ENCODE measurements at regions not wholly inside any gene's neighbourhood (a gene's known extent, or its start where the extent isn't known, plus 50 kb on each side); places are given as distances from the start of the nearest gene placed in this dataset.

- TF ChIP-seq MAX (IDR thresholded peaks at IDR 0.05) = no peak
- no peak for TF ChIP-seq RFX5 (IDR thresholded peaks at IDR 0.05)
- TF ChIP-seq RNF2 (IDR thresholded peaks at IDR 0.05; ENCODE audit: borderline replicate concordance, low read depth) = no peak
- TF ChIP-seq E2F6 (IDR thresholded peaks at IDR 0.05; ENCODE audit: borderline replicate concordance, low read depth) = no peak
- TF ChIP-seq CHD2 (IDR thresholded peaks at IDR 0.05; ENCODE audit: low read length, partially characterized antibody) = no peak
These were observed 60.4 kb downstream of the SMUG1 start (continued) for GRCh38 chr12:54128416-54128815.

GRCh38 chr12:54129028-54129903 lies 59.5 kb downstream of the SMUG1 start:
- POLR2A ChIA-PET = no interaction called here
- WGBS (ENCODE audit: missing lambda C conversion rate) = 81% methylated on average over 17 of the region's 20 CpGs
- CTCF ChIA-PET = interaction anchor here (0.8 kb wide), 1 partner anchor 68 kb away, joined by 3 read pairs; no protein-coding TSS in a partner anchor

More at GRCh38 chr12:54129028-54129903, 59.5 kb downstream of the SMUG1 start:
- H3K4me3 ChIP-seq = no peak overlapping the region
- no peak overlapping the region for H3K27ac ChIP-seq
- H3K4me2 ChIP-seq = no peak overlapping the region
- no peaks in the 10 kb centered on the region for H3K4me1 ChIP-seq
- ATAC-seq (no peak), FAIRE-seq (no peak), DNase-seq (ENCODE audit: low read depth in 1 of 2, low spot score in 1 of 2) (no peak)
- TF ChIP-seq HDAC2 (IDR thresholded peaks at IDR 0.05) (no peak), FOSB (CRISPR knock-in tag; IDR thresholded peaks at IDR 0.05) (no peak), GATA3 (IDR thresholded peaks at IDR 0.05; ENCODE audit: borderline replicate concordance) (no peak), EHF (CRISPR knock-in tag; IDR thresholded peaks at IDR 0.05) (no peak), HES2 (IDR thresholded peaks at IDR 0.05) (no peak), PBX3 (IDR thresholded peaks at IDR 0.05) (no peak), FOSL2 (IDR thresholded peaks at IDR 0.05) (no peak), FOSL2 (CRISPR knock-in tag; IDR thresholded peaks at IDR 0.05) (no peak), BHLHE40 (IDR thresholded peaks at IDR 0.05; ENCODE audit: low read depth, low read length) (no peak), PHF8 (IDR thresholded peaks at IDR 0.05; ENCODE audit: borderline replicate concordance, low read depth) (no peak), MAFK (IDR thresholded peaks at IDR 0.05; ENCODE audit: partially characterized antibody) (no peak), JUNB (IDR thresholded peaks at IDR 0.05) (no peak), MAX (IDR thresholded peaks at IDR 0.05) (no peak)
- H3K9me3 ChIP-seq = no peaks in the 10 kb centered on the region
